H1 (cell line): ENCODE measurements at regions not wholly inside any gene's neighbourhood (a gene's known extent, or its start where the extent isn't known, plus 50 kb on each side); places are given as distances from the start of the nearest gene placed in this dataset.

Experiments
- CTCF ChIA-PET: fragments of 300-600 bp; sonication (Branson Sonifier 250); formaldehyde crosslinking; loops from one replicate; lab custom pipeline; 2021; ENCODE audit not compliant: partially characterized antibody; lab: Charles Lee
- POLR2A ChIA-PET: fragments of 300-600 bp; sonication (Branson Sonifier 250); formaldehyde crosslinking; loops from one replicate; lab custom pipeline; 2021; ENCODE audit warnings: inconsistent platforms; ENCODE audit not compliant: partially characterized antibody; lab: Charles Lee
- DNase-seq, 2 experiments: peaks; one replicate each; pipeline versions ENCODE4 v3.0.0 to v3.0.0-alpha.2; 2010 to 2022; ENCODE audit warnings: low spot score in 2 of 2, low read depth in 1 of 2, mixed read lengths in 1 of 2
- FAIRE-seq: peaks from 2 replicates; lab custom pipeline; 2011; peaks lifted over from hg19 to GRCh38; lab: Jason Lieb, UNC
- H2AFZ ChIP-seq: 2 replicates; pipeline ENCODE4 v1.8.1; 2012; ENCODE audit warnings: low read length, inconsistent platforms
- H2AK5ac ChIP-seq: 2 replicates; pipeline ENCODE4 v1.6.1; 2013; ENCODE audit warnings: low read depth, low read length
- H2BK120ac ChIP-seq: replicated peaks from 2 replicates; pipeline ENCODE3; 2013; ENCODE audit warnings: low read depth, low read length, inconsistent platforms
- H2BK12ac ChIP-seq: 2 replicates; pipeline ENCODE4 v1.6.1; 2013; ENCODE audit warnings: low read depth, low read length
- H2BK15ac ChIP-seq: 2 replicates; pipeline ENCODE4 v1.6.1; 2013; ENCODE audit warnings: low read length
- H2BK20ac ChIP-seq: 2 replicates; pipeline ENCODE4 v1.6.1; 2013; ENCODE audit warnings: low read length
- H2BK5ac ChIP-seq: 2 replicates; pipeline ENCODE4 v1.6.1; 2013; ENCODE audit warnings: low read depth, low read length
- H3K14ac ChIP-seq: 2 replicates; pipeline ENCODE4 v1.6.1; 2013; ENCODE audit warnings: inconsistent platforms; ENCODE audit not compliant: insufficient read length
- H3K18ac ChIP-seq: 2 replicates; pipeline ENCODE4 v1.6.1; 2013; ENCODE audit warnings: low read length; ENCODE audit errors: extremely low read depth
- H3K23ac ChIP-seq: 2 replicates; pipeline ENCODE4 v1.6.1; 2013; ENCODE audit warnings: inconsistent platforms; ENCODE audit not compliant: insufficient read length
- H3K23me2 ChIP-seq: 2 replicates; pipeline ENCODE4 v1.6.1; 2013; ENCODE audit warnings: low read depth, low read length
- H3K27ac ChIP-seq: 2 replicates; pipeline ENCODE4 v1.6.1; 2011; ENCODE audit warnings: low read depth, low read length, inconsistent platforms
- H3K27me3 ChIP-seq, 4 experiments: replicated peaks in 1 of 4; 1 replicate in 1 of 4; 2 replicates in 3 of 4; pipeline versions ENCODE4 v1.6.1 to v1.8.1; 2011 to 2013; ENCODE audit warnings: low read length in 3 of 4, mild to moderate bottlenecking in 3 of 4, inconsistent platforms in 2 of 4, mixed read lengths in 2 of 4, moderate library complexity in 1 of 4; ENCODE audit not compliant: control insufficient read depth in 3 of 4, insufficient read depth in 3 of 4; ENCODE audit errors: extremely low read depth in 1 of 4
- H3K36me3 ChIP-seq, 4 experiments: 2 replicates each; pipeline versions ENCODE4 v1.6.1 to v1.8.1; 2011 to 2013; ENCODE audit warnings: mild to moderate bottlenecking in 4 of 4, low read length in 3 of 4, moderate library complexity in 2 of 4, control low read depth in 1 of 4, inconsistent platforms in 1 of 4; ENCODE audit not compliant: insufficient read depth in 4 of 4, control insufficient read depth in 2 of 4
- H3K4ac ChIP-seq: replicated peaks from 2 replicates; pipeline ENCODE3; 2013; ENCODE audit warnings: low read length, low read depth, mixed read lengths, inconsistent platforms; ENCODE audit not compliant: insufficient read length
- H3K4me1 ChIP-seq, 4 experiments: replicated peaks in 1 of 4; 1 replicate in 1 of 4; 2 replicates in 3 of 4; pipeline versions ENCODE4 v1.6.1 to v1.8.1; 2011 to 2013; ENCODE audit warnings: low read length in 3 of 4, inconsistent platforms in 2 of 4, mixed read lengths in 1 of 4; ENCODE audit not compliant: insufficient read depth in 4 of 4, control insufficient read depth in 3 of 4
- H3K4me2 ChIP-seq, 2 experiments: 2 replicates each; pipeline versions ENCODE4 v1.6.1 to v1.8.1; 2011 to 2013; ENCODE audit warnings: low read depth in 2 of 2, low read length in 2 of 2, control low read depth in 1 of 2, inconsistent platforms in 1 of 2, mild to moderate bottlenecking in 1 of 2; ENCODE audit not compliant: insufficient read depth in 1 of 2
- H3K4me3 ChIP-seq, 4 experiments: fragments of 200-600, 300-600 bp in 1 of 4; sonication (generic), shearing (Covaris generic), sonication (Bioruptor Twin) in 1 of 4; 2 replicates each; pipeline versions ENCODE4 v1.5.1 to v1.8.1; 2011 to 2016; ENCODE audit warnings: low read length in 4 of 4, low read depth in 3 of 4, control low read depth in 2 of 4, inconsistent platforms in 2 of 4, mild to moderate bottlenecking in 2 of 4, mixed read lengths in 1 of 4, moderate library complexity in 1 of 4; ENCODE audit not compliant: insufficient read depth in 2 of 4; ENCODE audit errors: extremely low read depth in 1 of 4
- H3K56ac ChIP-seq: replicated peaks from 2 replicates; pipeline ENCODE3; 2013; ENCODE audit warnings: low read depth, mild to moderate bottlenecking, mixed read lengths, low read length, inconsistent platforms; ENCODE audit not compliant: insufficient read length
- H3K79me1 ChIP-seq: 2 replicates; pipeline ENCODE4 v1.6.1; 2013; ENCODE audit warnings: low read depth, low read length, control low read depth
- H3K79me2 ChIP-seq, 2 experiments: 2 replicates each; pipeline versions ENCODE4 v1.6.1 to v1.8.1; 2012 to 2013; ENCODE audit warnings: low read length in 2 of 2, mild to moderate bottlenecking in 2 of 2, inconsistent platforms in 1 of 2; ENCODE audit not compliant: insufficient read depth in 2 of 2, control insufficient read depth in 1 of 2
- H3K9ac ChIP-seq, 4 experiments: replicated peaks in 1 of 4; 1 replicate in 1 of 4; 2 replicates in 3 of 4; pipeline versions ENCODE4 v1.6.1 to v1.8.1; 2011 to 2013; ENCODE audit warnings: low read depth in 3 of 4, low read length in 3 of 4, control low read depth in 2 of 4, mild to moderate bottlenecking in 2 of 4, moderate library complexity in 2 of 4, inconsistent platforms in 1 of 4; ENCODE audit errors: extremely low read depth in 1 of 4
- H3K9me3 ChIP-seq, 2 experiments: 2 replicates each; pipeline versions ENCODE4 v1.6.1 to v1.8.1; 2012 to 2013; ENCODE audit warnings: mild to moderate bottlenecking in 2 of 2, moderate library complexity in 2 of 2, control low read depth in 1 of 2, inconsistent platforms in 1 of 2, low read depth in 1 of 2, low read length in 1 of 2, mixed read lengths in 1 of 2; ENCODE audit not compliant: insufficient read depth in 2 of 2
- H4K20me1 ChIP-seq, 2 experiments: replicated peaks in 1 of 2; 2 replicates each; pipeline versions ENCODE3 to v1.8.1; 2011 to 2013; ENCODE audit warnings: inconsistent platforms in 2 of 2, low read length in 2 of 2, mild to moderate bottlenecking in 1 of 2; ENCODE audit not compliant: insufficient read depth in 2 of 2, control insufficient read depth in 1 of 2
- H4K5ac ChIP-seq: 2 replicates; pipeline ENCODE4 v1.6.1; 2013; ENCODE audit warnings: low read length, low read depth, mixed read lengths, inconsistent platforms; ENCODE audit not compliant: insufficient read length
- H4K8ac ChIP-seq: 2 replicates; pipeline ENCODE4 v1.8.0; 2013; ENCODE audit warnings: mild to moderate bottlenecking, moderate library complexity, low read length, inconsistent platforms; ENCODE audit not compliant: insufficient read depth; ENCODE audit errors: extremely low read depth
- H4K91ac ChIP-seq: replicated peaks from 2 replicates; pipeline ENCODE3; 2013; ENCODE audit warnings: low read length, mixed read lengths, inconsistent platforms; ENCODE audit not compliant: insufficient read length
- KDM5A ChIP-seq: fragments of 200-600 bp; IDR thresholded peaks from 2 replicates; pipeline ENCODE4 v1.7.1; 2012; ENCODE audit warnings: mild to moderate bottlenecking, low read length, inconsistent platforms, mixed read lengths
- SP2 ChIP-seq: IDR thresholded peaks from 2 replicates; pipeline ENCODE4 v1.6.1; 2012; ENCODE audit warnings: mild to moderate bottlenecking, low read length, inconsistent platforms
- WGBS, 2 experiments: shearing (Covaris generic) in 1 of 2; methylation state at CpG; one replicate each; pipeline versions ENCODE4 v1.1.6 to v1.1.7; 2013 to 2015; ENCODE audit warnings: low lambda C conversion rate in 2 of 2, mixed read lengths in 2 of 2, inconsistent platforms in 1 of 2, low coverage in 1 of 2, missing lambda C conversion rate in 1 of 2; ENCODE audit not compliant: insufficient replicate concordance in 2 of 2, insufficient coverage in 1 of 2, insufficient read length in 1 of 2; ENCODE audit errors: extremely low coverage in 1 of 2, missing lambda C conversion rate in 1 of 2; 5-methylcytosine and 5-hydroxymethylcytosine counted together
- TF ChIP-seq, protein P1 (sequence below), 3 experiments: IDR thresholded peaks; 1 replicate in 2 of 3; 2 replicates in 1 of 3; pipeline versions ENCODE4 v1.5.1 to v1.6.1; 2011; ENCODE audit warnings: low read length in 3 of 3, mild to moderate bottlenecking in 3 of 3, inconsistent platforms in 2 of 3, low read depth in 1 of 3, moderate library complexity in 1 of 3; ENCODE audit not compliant: insufficient read depth in 1 of 3; ENCODE audit errors: control extremely low read depth in 1 of 3

DNA sequence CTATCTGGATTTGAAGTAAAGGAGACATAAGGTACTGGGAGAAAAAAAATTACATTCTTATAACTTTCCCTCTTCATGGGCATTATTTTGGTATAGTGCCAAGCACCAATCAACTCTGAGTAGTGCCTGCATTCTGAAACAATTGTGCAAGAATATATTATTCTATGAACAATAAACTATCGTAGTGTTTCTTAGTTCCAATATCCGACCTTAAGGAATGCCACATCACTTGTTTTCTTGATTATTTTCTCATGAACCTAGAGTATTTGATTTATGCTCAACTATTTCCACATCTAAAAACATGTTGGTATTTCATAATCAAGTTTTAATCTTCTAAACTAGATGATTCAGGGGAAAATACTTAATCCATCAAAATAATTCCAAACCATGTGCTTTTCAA lies 294.4 kb upstream of the TBX18 start:
- Histone ChIP-seq H3K14ac (no peak overlapping the region), H3K4ac (no peak overlapping the region), H2AK5ac (no peak overlapping the region), H3K4me1 (no peaks in the 10 kb centered on the region), H3K4me2 (no peak overlapping the region), H4K5ac (no peak overlapping the region), H3K23me2 (no peaks in the 10 kb centered on the region), H3K27ac (no peak overlapping the region), H3K79me1 (no peaks in the 10 kb centered on the region), H2BK12ac (no peak overlapping the region), H3K18ac (no peak overlapping the region), H2BK120ac (no peak overlapping the region), H3K9ac (no peak overlapping the region), H2AFZ (no peak overlapping the region; the same call in 1 of the 2 replicates), H4K20me1 (no peaks in the 10 kb centered on the region), H3K56ac (no peak overlapping the region), H2BK20ac (no peak overlapping the region), H2BK15ac (no peak overlapping the region), H3K23ac (no peak overlapping the region), H3K79me2 (no peaks in the 10 kb centered on the region), H2BK5ac (no peak overlapping the region), H4K91ac (no peak overlapping the region), H4K8ac (no peak overlapping the region), H3K36me3 (no peaks in the 10 kb centered on the region), H3K27me3 (no peaks in the 10 kb centered on the region), H3K9me3 (no peaks in the 10 kb centered on the region), H3K4me3 (no peak overlapping the region)
- DNase-seq, result no peak
- CTCF ChIA-PET, result interaction anchor here (0.5 kb wide), 1 partner anchor 550 kb away, joined by 3 read pairs; no protein-coding TSS in a partner anchor
- no peak for TF ChIP-seq KDM5A
- TF ChIP-seq, protein P1, sequence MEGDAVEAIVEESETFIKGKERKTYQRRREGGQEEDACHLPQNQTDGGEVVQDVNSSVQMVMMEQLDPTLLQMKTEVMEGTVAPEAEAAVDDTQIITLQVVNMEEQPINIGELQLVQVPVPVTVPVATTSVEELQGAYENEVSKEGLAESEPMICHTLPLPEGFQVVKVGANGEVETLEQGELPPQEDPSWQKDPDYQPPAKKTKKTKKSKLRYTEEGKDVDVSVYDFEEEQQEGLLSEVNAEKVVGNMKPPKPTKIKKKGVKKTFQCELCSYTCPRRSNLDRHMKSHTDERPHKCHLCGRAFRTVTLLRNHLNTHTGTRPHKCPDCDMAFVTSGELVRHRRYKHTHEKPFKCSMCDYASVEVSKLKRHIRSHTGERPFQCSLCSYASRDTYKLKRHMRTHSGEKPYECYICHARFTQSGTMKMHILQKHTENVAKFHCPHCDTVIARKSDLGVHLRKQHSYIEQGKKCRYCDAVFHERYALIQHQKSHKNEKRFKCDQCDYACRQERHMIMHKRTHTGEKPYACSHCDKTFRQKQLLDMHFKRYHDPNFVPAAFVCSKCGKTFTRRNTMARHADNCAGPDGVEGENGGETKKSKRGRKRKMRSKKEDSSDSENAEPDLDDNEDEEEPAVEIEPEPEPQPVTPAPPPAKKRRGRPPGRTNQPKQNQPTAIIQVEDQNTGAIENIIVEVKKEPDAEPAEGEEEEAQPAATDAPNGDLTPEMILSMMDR (IDR thresholded peaks at IDR 0.05; ENCODE audit: control extremely low read depth in 1 of 3, insufficient read depth in 1 of 3, low read depth in 1 of 3, low read length in 3 of 3), result no peak
- no peak for TF ChIP-seq SP2
- POLR2A ChIA-PET, result no interaction called here
- FAIRE-seq, result no peak
- 81% methylated on average over 2 of the region's 2 CpGs; no CpG with 5 or more reads in 1 of the 2 experiments for WGBS, 2 experiments
